Fibroblast of villous mesenchyme (primary cell): ENCODE measurements at regions not wholly inside any gene's neighbourhood (a gene's known extent, or its start where the extent isn't known, plus 50 kb on each side); places are given as distances from the start of the nearest gene placed in this dataset.

Experiments
- DNase-seq: peaks from one replicate; pipeline ENCODE4 v3.0.0-alpha.2; 2010; ENCODE audit warnings: low read depth
- H3K4me3 ChIP-seq: 2 replicates; pipeline ENCODE4 v1.5.1; 2011; ENCODE audit warnings: low read depth, mild to moderate bottlenecking, low read length
- TF ChIP-seq, protein P1 (sequence below): IDR thresholded peaks from 2 replicates; pipeline ENCODE4 v1.5.1; 2012; ENCODE audit warnings: low read depth, mild to moderate bottlenecking, low read length; ENCODE audit not compliant: insufficient read depth

DNA sequence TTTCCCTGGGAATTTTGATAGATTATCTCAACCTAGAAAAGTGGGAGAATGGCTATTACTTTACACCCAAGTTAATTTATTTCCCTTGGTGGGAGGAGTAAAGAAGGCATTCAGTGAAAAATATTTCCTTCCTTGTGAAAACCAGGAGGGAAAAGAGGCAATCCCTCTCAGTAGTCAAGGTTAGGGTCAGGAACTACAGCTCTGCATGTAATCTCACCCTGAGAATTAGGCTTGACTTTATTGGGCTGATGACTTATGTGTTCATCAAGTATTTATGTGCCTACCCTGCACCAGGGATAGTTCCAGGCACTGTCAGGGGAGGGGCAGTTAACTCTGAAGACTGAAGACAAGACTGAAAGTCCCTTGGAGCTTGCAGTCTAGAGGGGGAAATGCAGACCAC is 281.8 kb downstream of the DLEU7 start:
- no peak for DNase-seq
- TF ChIP-seq, protein P1, sequence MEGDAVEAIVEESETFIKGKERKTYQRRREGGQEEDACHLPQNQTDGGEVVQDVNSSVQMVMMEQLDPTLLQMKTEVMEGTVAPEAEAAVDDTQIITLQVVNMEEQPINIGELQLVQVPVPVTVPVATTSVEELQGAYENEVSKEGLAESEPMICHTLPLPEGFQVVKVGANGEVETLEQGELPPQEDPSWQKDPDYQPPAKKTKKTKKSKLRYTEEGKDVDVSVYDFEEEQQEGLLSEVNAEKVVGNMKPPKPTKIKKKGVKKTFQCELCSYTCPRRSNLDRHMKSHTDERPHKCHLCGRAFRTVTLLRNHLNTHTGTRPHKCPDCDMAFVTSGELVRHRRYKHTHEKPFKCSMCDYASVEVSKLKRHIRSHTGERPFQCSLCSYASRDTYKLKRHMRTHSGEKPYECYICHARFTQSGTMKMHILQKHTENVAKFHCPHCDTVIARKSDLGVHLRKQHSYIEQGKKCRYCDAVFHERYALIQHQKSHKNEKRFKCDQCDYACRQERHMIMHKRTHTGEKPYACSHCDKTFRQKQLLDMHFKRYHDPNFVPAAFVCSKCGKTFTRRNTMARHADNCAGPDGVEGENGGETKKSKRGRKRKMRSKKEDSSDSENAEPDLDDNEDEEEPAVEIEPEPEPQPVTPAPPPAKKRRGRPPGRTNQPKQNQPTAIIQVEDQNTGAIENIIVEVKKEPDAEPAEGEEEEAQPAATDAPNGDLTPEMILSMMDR = no peak
- H3K4me3 ChIP-seq = no peak overlapping the region

DNA sequence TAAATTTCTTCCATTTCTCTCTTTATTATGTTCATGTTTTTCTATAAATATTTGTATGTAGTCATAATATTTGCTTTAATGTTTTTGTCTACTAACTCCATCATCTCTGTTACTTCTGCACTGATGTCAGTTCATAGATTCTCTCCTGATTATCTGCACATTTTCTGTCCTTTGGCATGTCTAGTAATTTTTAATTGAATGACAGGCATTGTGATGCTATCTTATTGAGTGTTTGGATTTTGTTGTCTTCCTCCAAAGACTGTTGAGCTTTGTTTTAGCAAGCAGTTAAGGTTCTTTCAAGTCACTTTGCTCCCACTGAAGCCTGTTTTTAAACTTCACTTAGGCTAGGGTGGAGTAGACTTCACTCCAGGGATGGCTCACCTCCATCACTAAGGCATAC is 276.8 kb downstream of the DLEU7 start:
- DNase-seq = no peak
- H3K4me3 ChIP-seq = no peak overlapping the region
- TF ChIP-seq, protein P1 = no peak

DNA sequence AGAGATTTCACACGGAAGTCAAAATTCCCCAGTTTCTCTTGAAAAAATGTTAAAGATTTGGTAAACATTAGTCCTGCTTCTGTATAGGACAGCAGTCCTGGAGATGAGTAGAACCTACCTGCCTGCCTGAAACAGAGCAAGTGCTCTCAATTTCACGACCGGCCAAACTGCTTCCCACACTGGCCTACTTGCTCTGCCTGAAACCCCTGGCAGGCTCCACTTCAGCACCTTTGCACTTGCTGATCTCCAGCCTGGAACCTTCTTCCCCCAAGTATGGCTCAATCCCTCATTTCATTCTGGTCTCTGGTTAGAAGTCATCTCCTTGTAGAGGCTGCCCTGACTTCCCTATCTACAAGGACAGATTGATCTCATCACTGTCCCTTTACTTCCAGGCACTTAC is 271.4 kb downstream of the DLEU7 start:
- TF ChIP-seq, protein P1 = no peak
- H3K4me3 ChIP-seq = no peak overlapping the region
- no peak for DNase-seq

DNA sequence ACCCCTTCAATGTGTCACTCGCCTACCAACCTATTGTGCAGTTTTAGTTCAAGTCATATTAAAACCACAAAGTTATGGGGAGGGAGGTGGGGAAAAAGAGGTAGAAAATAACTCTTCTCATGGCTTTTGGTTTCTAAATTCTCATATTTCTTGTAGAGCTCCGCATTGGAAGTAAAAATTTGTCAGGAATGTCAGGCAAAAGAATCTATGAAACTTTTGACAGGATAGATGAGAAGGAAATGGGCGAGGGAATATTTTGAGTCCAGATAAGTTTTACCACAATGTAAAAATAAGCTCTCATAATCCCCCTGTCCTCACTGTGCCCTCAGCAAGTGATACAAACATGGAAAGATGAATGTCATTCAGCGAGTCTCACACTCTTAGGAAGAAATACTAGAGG is 270.4 kb downstream of the DLEU7 start:
- no peak for DNase-seq
- no peak overlapping the region for H3K4me3 ChIP-seq
- TF ChIP-seq, protein P1 = no peak

DNA sequence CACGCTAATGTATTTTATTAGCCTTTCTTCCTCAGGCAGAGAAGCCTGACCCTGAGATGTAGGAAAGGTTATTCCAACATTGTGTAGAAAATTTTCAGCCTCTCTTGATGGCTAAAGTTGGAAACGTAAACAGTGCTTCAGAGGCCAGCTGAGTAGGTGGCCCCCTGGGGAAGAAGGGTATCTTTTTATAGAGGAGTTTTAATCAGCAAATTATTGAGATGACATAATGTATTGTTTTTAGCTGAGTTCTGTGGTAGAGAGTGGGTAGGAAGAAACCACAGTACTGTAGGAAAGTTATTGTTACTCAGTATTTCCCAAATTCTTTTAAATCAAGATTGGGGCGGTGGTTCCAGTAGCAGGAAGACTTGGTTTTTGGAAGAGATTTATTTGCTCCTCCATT is 268.8 kb downstream of the DLEU7 start:
- no peak for DNase-seq
- TF ChIP-seq, protein P1 = no peak
- H3K4me3 ChIP-seq = no peak overlapping the region

DNA sequence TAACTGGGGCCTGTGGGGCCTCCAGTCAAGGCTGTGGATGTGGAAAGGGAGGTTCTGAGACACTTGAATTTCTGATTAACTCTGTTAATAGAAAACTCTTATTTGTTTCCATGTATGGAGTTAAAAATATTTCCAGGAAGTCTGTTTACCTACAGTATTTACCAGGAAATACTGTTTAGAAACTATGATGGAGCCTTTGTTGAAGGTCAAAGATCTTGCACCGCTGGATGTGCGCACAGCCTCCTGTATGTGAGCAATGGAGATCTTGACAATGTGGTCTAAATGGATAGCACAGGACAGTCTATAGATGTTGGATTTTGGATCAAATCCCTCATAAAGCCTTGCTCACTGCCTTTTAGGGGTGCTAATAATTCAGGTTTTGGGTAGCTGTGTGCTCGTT is 268.4 kb downstream of the DLEU7 start:
- TF ChIP-seq, protein P1 = no peak
- DNase-seq = no peak
- H3K4me3 ChIP-seq = no peak overlapping the region

DNA sequence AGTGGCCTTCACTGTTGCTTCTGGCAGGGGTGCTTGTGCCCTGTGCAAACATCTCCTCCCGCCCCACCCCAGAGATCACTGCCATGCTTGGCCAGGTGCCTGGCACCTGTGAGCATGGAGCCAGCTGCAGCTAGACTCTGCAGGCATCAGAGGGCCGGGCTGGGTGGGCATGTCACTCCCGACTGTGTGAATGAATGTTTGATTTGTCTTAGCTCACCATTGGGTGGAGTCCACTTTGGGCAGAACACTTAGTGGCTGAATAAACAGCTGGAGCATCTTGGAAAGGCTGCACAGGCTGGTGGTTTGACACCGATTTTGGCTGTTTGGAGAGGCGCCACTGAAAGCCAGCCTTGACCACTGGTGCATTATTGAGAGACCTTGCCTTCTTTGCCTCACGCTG is 267.3 kb downstream of the DLEU7 start:
- no peak for DNase-seq
- TF ChIP-seq, protein P1 = no peak

More for the DNA sequence above, 267.3 kb downstream of the DLEU7 start:
- H3K4me3 ChIP-seq = no peak overlapping the region
